NOMO-1 treated with dmso at 0.1 percent for 144 hours (cell line): ENCODE measurements at regions not wholly inside any gene's neighbourhood (a gene's known extent, or its start where the extent isn't known, plus 50 kb on each side); places are given as distances from the start of the nearest gene placed in this dataset.

Experiments
- DNase-seq: peaks from one replicate; lab custom pipeline; 2025; ENCODE audit not compliant: unreplicated experiment; lab: John Stamatoyannopoulos, UW

- DNase-seq: peak; percentile 48
Measured at GRCh38 chr9:108125625-108126024, 636.1 kb upstream of the KLF4 start.

GRCh38 chr9:108119530-108120113 is 630.1 kb upstream of the KLF4 start:
- no peak for DNase-seq

GRCh38 chr9:108117795-108118194 is 628.2 kb upstream of the KLF4 start:
- DNase-seq: no peak

- no peak for DNase-seq
Measured at GRCh38 chr9:108117306-108117705, 627.7 kb upstream of the KLF4 start.

GRCh38 chr9:108113596-108113995 is 624.0 kb upstream of the KLF4 start:
- DNase-seq: peak; percentile 54

- DNase-seq: no peak
Measured at GRCh38 chr9:108109927-108110690, 620.5 kb upstream of the KLF4 start.

- DNase-seq: no peak
Measured at GRCh38 chr9:108108852-108109448, 619.4 kb upstream of the KLF4 start.

GRCh38 chr9:108108280-108108851 is 618.8 kb upstream of the KLF4 start:
- DNase-seq: no peak

- DNase-seq: no peak
Measured at GRCh38 chr9:108105885-108106284, 616.3 kb upstream of the KLF4 start.

GRCh38 chr9:108104991-108105390 is 615.4 kb upstream of the KLF4 start:
- DNase-seq: no peak

GRCh38 chr9:108103046-108103693 is 613.6 kb upstream of the KLF4 start:
- DNase-seq: no peak

- DNase-seq: no peak
Measured at GRCh38 chr9:108101410-108101809, 611.8 kb upstream of the KLF4 start.

- DNase-seq: no peak
Measured at GRCh38 chr9:108100571-108100970, 611.0 kb upstream of the KLF4 start.

- no peak for DNase-seq
Measured at GRCh38 chr9:108099854-108100253, 610.3 kb upstream of the KLF4 start.

GRCh38 chr9:108095496-108095895 is 605.9 kb upstream of the KLF4 start:
- DNase-seq: no peak

- DNase-seq: no peak
Measured at GRCh38 chr9:108094676-108094993, 605.1 kb upstream of the KLF4 start.

GRCh38 chr9:108093773-108094675 is 604.5 kb upstream of the KLF4 start:
- no peak for DNase-seq

GRCh38 chr9:108088916-108089315 is 599.3 kb upstream of the KLF4 start:
- DNase-seq: no peak

GRCh38 chr9:108087781-108088180 is 598.2 kb upstream of the KLF4 start:
- DNase-seq: no peak

GRCh38 chr9:108086624-108087023 is 597.1 kb upstream of the KLF4 start:
- no peak for DNase-seq

- no peak for DNase-seq
Measured at GRCh38 chr9:108085294-108085693, 595.7 kb upstream of the KLF4 start.
